Stomach smooth muscle (tissue), 2 donors: ENCODE measurements at regions not wholly inside any gene's neighbourhood (a gene's known extent, or its start where the extent isn't known, plus 50 kb on each side); places are given as distances from the start of the nearest gene placed in this dataset.

Source experiments
- H3K27ac ChIP-seq: one replicate; pipeline ENCODE4 v1.7.0; 2013; ENCODE audit warnings: mild to moderate bottlenecking, low read length, inconsistent platforms
- H3K27me3 ChIP-seq, 2 donors: one replicate each; pipeline ENCODE4 v1.7.0; 2013; ENCODE audit warnings: low read length in 2 of 2; ENCODE audit not compliant: insufficient read depth in 2 of 2, control insufficient read depth in 1 of 2
- H3K36me3 ChIP-seq, 2 donors: one replicate each; pipeline ENCODE4 v1.7.0; 2013; ENCODE audit warnings: low read length in 2 of 2; ENCODE audit not compliant: control insufficient read depth in 2 of 2, insufficient read depth in 2 of 2
- H3K4me1 ChIP-seq: one replicate; pipeline ENCODE4 v1.7.0; 2013; ENCODE audit warnings: low read length; ENCODE audit not compliant: control insufficient read depth, insufficient read depth
- H3K4me3 ChIP-seq, 2 donors: one replicate each; pipeline ENCODE4 v1.7.0; 2013; ENCODE audit warnings: low read length in 2 of 2
- H3K9ac ChIP-seq, 2 donors: one replicate each; pipeline ENCODE4 v1.7.0; 2013; ENCODE audit warnings: low read length in 2 of 2, mild to moderate bottlenecking in 1 of 2
- H3K9me3 ChIP-seq, 2 donors: one replicate each; pipeline ENCODE4 v1.7.0; 2013; ENCODE audit warnings: low read length in 2 of 2; ENCODE audit not compliant: control insufficient read depth in 2 of 2
- donor health status: healthy.
- donor health status: Pancreatic carcinoma.

- Histone ChIP-seq H3K4me1 (peaks cover 2% of the 10 kb centered on the region), H3K27me3 (no peaks in the 10 kb centered on the region), H3K4me3 (no peak overlapping the region), H3K9ac (no peak overlapping the region), H3K36me3 (no peaks in the 10 kb centered on the region), H3K9me3 (no peaks in the 10 kb centered on the region), H3K27ac (no peak overlapping the region)
Observed at GRCh38 chr7:47651355-47652317, 69.7 kb upstream of the TNS3 start.

GRCh38 chr7:47649919-47650318 lies 68.0 kb upstream of the TNS3 start:
- no peak overlapping the region for H3K27ac ChIP-seq
- no peaks in the 10 kb centered on the region for H3K9me3 ChIP-seq
- H3K4me1 ChIP-seq, result peaks cover 2% of the 10 kb centered on the region
- H3K36me3 ChIP-seq, result no peaks in the 10 kb centered on the region
- no peaks in the 10 kb centered on the region for H3K27me3 ChIP-seq
- H3K9ac ChIP-seq, result no peak overlapping the region
- no peak overlapping the region for H3K4me3 ChIP-seq

- H3K27ac ChIP-seq, result no peak overlapping the region
Observed at GRCh38 chr7:47648275-47648925, 66.5 kb upstream of the TNS3 start.

GRCh38 chr7:47647918-47648250 lies 66.0 kb upstream of the TNS3 start:
- H3K4me1 ChIP-seq, result peaks cover 2% of the 10 kb centered on the region
- H3K4me3 ChIP-seq, result no peak overlapping the region
- H3K9ac ChIP-seq, result no peak overlapping the region
- no peak overlapping the region for H3K27ac ChIP-seq
- H3K27me3 ChIP-seq, result no peaks in the 10 kb centered on the region
- no peaks in the 10 kb centered on the region for H3K36me3 ChIP-seq
- no peaks in the 10 kb centered on the region for H3K9me3 ChIP-seq

More at GRCh38 chr7:47648275-47648925, 66.5 kb upstream of the TNS3 start:
- Histone ChIP-seq H3K27me3 (no peaks in the 10 kb centered on the region), H3K9ac (no peak overlapping the region), H3K36me3 (no peaks in the 10 kb centered on the region), H3K4me3 (no peak overlapping the region), H3K4me1 (peaks cover 2% of the 10 kb centered on the region), H3K9me3 (no peaks in the 10 kb centered on the region)

GRCh38 chr7:47647181-47647917 lies 65.4 kb upstream of the TNS3 start:
- no peak overlapping the region for H3K27ac ChIP-seq
- H3K4me3 ChIP-seq, result no peak overlapping the region
- no peak overlapping the region for H3K9ac ChIP-seq
- no peaks in the 10 kb centered on the region for H3K36me3 ChIP-seq
- peaks cover 2% of the 10 kb centered on the region for H3K4me1 ChIP-seq
- no peaks in the 10 kb centered on the region for H3K27me3 ChIP-seq
- no peaks in the 10 kb centered on the region for H3K9me3 ChIP-seq

- Histone ChIP-seq H3K9ac (no peak overlapping the region), H3K4me1 (peaks cover 22% of the 10 kb centered on the region), H3K27me3 (no peaks in the 10 kb centered on the region), H3K27ac (no peak overlapping the region), H3K9me3 (no peaks in the 10 kb centered on the region), H3K36me3 (no peaks in the 10 kb centered on the region), H3K4me3 (no peak overlapping the region)
Observed at GRCh38 chr7:47643716-47644400, 61.9 kb upstream of the TNS3 start.

GRCh38 chr7:47640265-47640664 lies 58.4 kb upstream of the TNS3 start:
- H3K27ac ChIP-seq, result peak overlapping the region; percentile 18
- no peak overlapping the region for H3K9ac ChIP-seq
- H3K4me3 ChIP-seq, result no peak overlapping the region
- H3K4me1 ChIP-seq, result peaks cover 53% of the 10 kb centered on the region
- H3K27me3 ChIP-seq, result no peaks in the 10 kb centered on the region
- H3K36me3 ChIP-seq, result no peaks in the 10 kb centered on the region
- H3K9me3 ChIP-seq, result no peaks in the 10 kb centered on the region

- Histone ChIP-seq H3K9me3 (no peaks in the 10 kb centered on the region), H3K4me1 (peaks cover 59% of the 10 kb centered on the region), H3K9ac (no peak overlapping the region), H3K27ac (peak overlapping the region; percentile 18), H3K36me3 (no peaks in the 10 kb centered on the region), H3K4me3 (no peak overlapping the region), H3K27me3 (no peaks in the 10 kb centered on the region)
Observed at GRCh38 chr7:47639495-47640110, 57.7 kb upstream of the TNS3 start.

GRCh38 chr7:47638679-47639315 lies 56.9 kb upstream of the TNS3 start:
- H3K27ac ChIP-seq, result peak overlapping the region; percentile 37
- no peaks in the 10 kb centered on the region for H3K9me3 ChIP-seq
- H3K27me3 ChIP-seq, result no peaks in the 10 kb centered on the region
- no peak overlapping the region for H3K9ac ChIP-seq
- H3K4me1 ChIP-seq, result peaks cover 65% of the 10 kb centered on the region
- H3K36me3 ChIP-seq, result no peaks in the 10 kb centered on the region
- peak overlapping the region in 1 of 2 donors; percentile 8 for H3K4me3 ChIP-seq
